CD14-positive monocyte (primary cell): ENCODE measurements at regions not wholly inside any gene's neighbourhood (a gene's known extent, or its start where the extent isn't known, plus 50 kb on each side); places are given as distances from the start of the nearest gene placed in this dataset.

Experiments used
- DNase-seq, 3 donors: peaks; one replicate each; pipeline ENCODE4 v3.0.0-alpha.2; 2011 to 2022
- H2AFZ ChIP-seq: 2 replicates; pipeline ENCODE4 v1.6.0; 2012; ENCODE audit warnings: mild to moderate bottlenecking, low read depth, low read length, inconsistent platforms; ENCODE audit not compliant: insufficient read depth, poor library complexity, severe bottlenecking
- H3K27ac ChIP-seq, 2 donors: 1 replicate in 1 of 2; 2 replicates in 1 of 2; pipeline ENCODE4 v1.5.1; 2012 to 2013; ENCODE audit warnings: low read length in 2 of 2, control low read depth in 1 of 2, inconsistent platforms in 1 of 2, low read depth in 1 of 2, mild to moderate bottlenecking in 1 of 2
- H3K27me3 ChIP-seq, 2 donors: one replicate each; pipeline versions ENCODE4 v1.6.0 to v1.6.1; 2011 to 2013; ENCODE audit warnings: low read length in 2 of 2; ENCODE audit not compliant: control insufficient read depth in 2 of 2, insufficient read depth in 2 of 2
- H3K36me3 ChIP-seq, 2 donors: replicated peaks in 1 of 2; 1 replicate in 1 of 2; 2 replicates in 1 of 2; pipeline versions ENCODE4 v1.5.1 to v1.6.1; 2012 to 2013; ENCODE audit warnings: low read length in 2 of 2, control low read depth in 1 of 2, inconsistent platforms in 1 of 2, mild to moderate bottlenecking in 1 of 2; ENCODE audit not compliant: insufficient read depth in 2 of 2, control insufficient read depth in 1 of 2
- H3K4me1 ChIP-seq, 2 donors: 1 replicate in 1 of 2; 2 replicates in 1 of 2; pipeline versions ENCODE4 v1.5.1 to v1.6.1; 2012 to 2013; ENCODE audit warnings: low read length in 2 of 2, control low read depth in 1 of 2, inconsistent platforms in 1 of 2, mild to moderate bottlenecking in 1 of 2, moderate library complexity in 1 of 2; ENCODE audit not compliant: insufficient read depth in 2 of 2, control insufficient read depth in 1 of 2
- H3K4me2 ChIP-seq: replicated peaks from 2 replicates; pipeline ENCODE3; 2012; ENCODE audit warnings: low read length, moderate library complexity, mild to moderate bottlenecking; ENCODE audit not compliant: poor library complexity, severe bottlenecking; ENCODE audit errors: extremely low read depth
- H3K4me3 ChIP-seq, 3 experiments: fragments of 200-600 bp in 1 of 3; sonication (generic) in 1 of 3; replicated peaks in 1 of 3; 1 replicate in 2 of 3; 2 replicates in 1 of 3; pipeline ENCODE4 v1.5.1; 2011 to 2013; ENCODE audit warnings: low read length in 3 of 3, mild to moderate bottlenecking in 3 of 3, control low read depth in 2 of 3, low read depth in 2 of 3, inconsistent platforms in 1 of 3, moderate library complexity in 1 of 3
- H3K79me2 ChIP-seq: 2 replicates; pipeline ENCODE4 v1.6.0; 2012; ENCODE audit warnings: mild to moderate bottlenecking, control low read depth, inconsistent platforms, low read length, moderate library complexity; ENCODE audit not compliant: insufficient read depth
- H3K9ac ChIP-seq: 2 replicates; pipeline ENCODE4 v1.6.0; 2017; ENCODE audit warnings: low read length, mild to moderate bottlenecking; ENCODE audit not compliant: insufficient read depth, poor library complexity, severe bottlenecking
- H3K9me3 ChIP-seq, 2 donors: replicated peaks in 1 of 2; 1 replicate in 1 of 2; 2 replicates in 1 of 2; pipeline versions ENCODE4 v1.5.1 to v1.6.1; 2012 to 2013; ENCODE audit warnings: low read length in 2 of 2, control low read depth in 1 of 2; ENCODE audit not compliant: control insufficient read depth in 1 of 2, insufficient read depth in 1 of 2
- H4K20me1 ChIP-seq: 2 replicates; pipeline ENCODE4 v1.6.0; 2012; ENCODE audit warnings: mild to moderate bottlenecking, low read length, control low read depth, moderate library complexity; ENCODE audit not compliant: insufficient read depth
- H3K27ac Mint-ChIP-seq, 7 donors: one replicate each; pipeline ENCODE4 v1.8.0; 2020; ENCODE audit warnings: mild to moderate bottlenecking in 7 of 7, mixed read lengths in 7 of 7, moderate library complexity in 6 of 7, inconsistent platforms in 2 of 7
- H3K27me3 Mint-ChIP-seq, 3 donors: one replicate each; pipeline ENCODE4 v1.8.0; 2021 to 2022; ENCODE audit warnings: low read depth in 3 of 3, mild to moderate bottlenecking in 3 of 3, mixed read lengths in 3 of 3, moderate library complexity in 3 of 3, inconsistent platforms in 1 of 3
- H3K36me3 Mint-ChIP-seq, 2 donors: one replicate each; pipeline ENCODE4 v1.8.0; 2020; ENCODE audit warnings: mixed read lengths in 2 of 2, inconsistent platforms in 1 of 2, mild to moderate bottlenecking in 1 of 2
- H3K4me1 Mint-ChIP-seq: one replicate; pipeline ENCODE4 v1.8.0; 2020; ENCODE audit warnings: mild to moderate bottlenecking, mixed read lengths
- H3K4me3 Mint-ChIP-seq, 2 donors: one replicate each; pipeline ENCODE4 v1.8.0; 2020; ENCODE audit warnings: mild to moderate bottlenecking in 2 of 2, mixed read lengths in 2 of 2, moderate library complexity in 1 of 2
- H3K9me3 Mint-ChIP-seq, 7 donors: one replicate each; pipeline ENCODE4 v1.8.0; 2020 to 2022; ENCODE audit warnings: mixed read lengths in 7 of 7, mild to moderate bottlenecking in 6 of 7, moderate library complexity in 6 of 7, inconsistent platforms in 2 of 7
- WGBS: methylation state at CpG from one replicate; pipeline ENCODE4 v1.1.5; 2013; ENCODE audit warnings: missing lambda C conversion rate; ENCODE audit not compliant: insufficient coverage; 5-methylcytosine and 5-hydroxymethylcytosine counted together
- intact Hi-C, 2 donors: fragments of 100-400 bp; cut with micrococcal nuclease; formaldehyde crosslinking; loops; one replicate each; pipeline versions ENCODE4 v1.15.0 to v1.15.1; 2023
- TF ChIP-seq, protein P1 (sequence below): fragments of 200-600 bp; IDR thresholded peaks from one replicate; pipeline ENCODE4 v1.8.0; 2022; ENCODE audit warnings: antibody characterized with exemption, mild to moderate bottlenecking

DNA sequence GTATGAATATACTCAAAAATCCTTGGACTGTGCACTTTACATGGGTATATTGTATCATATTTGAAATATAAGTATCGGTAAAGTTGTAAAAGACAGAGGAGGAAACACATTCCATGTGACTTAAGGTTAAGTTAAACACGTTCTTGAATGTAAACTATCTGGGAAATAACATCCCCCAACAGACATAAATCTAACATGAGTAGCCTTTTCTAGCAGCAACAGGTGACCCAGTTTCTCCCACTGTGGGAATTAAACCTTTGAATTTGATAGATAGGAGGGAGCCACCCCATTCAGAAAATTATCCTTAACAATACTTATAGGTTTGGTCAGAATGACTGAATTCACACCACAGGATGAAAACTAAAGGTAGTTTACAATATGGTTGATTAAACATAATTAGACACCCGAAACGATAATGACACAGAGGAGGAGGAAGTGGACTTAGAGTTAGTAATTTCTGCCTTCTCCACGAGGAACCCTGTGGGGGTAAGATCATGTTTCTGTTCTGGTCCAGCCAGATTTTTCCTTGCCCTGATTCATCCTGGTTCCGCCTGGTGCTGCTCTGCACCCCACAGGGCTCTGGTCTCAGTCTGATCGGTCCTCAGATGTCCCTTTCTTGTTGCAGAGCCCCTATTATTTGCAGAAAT, 84.6 kb upstream of the DNAH5 start:
- H4K20me1 ChIP-seq: no peaks in the 10 kb centered on the region
- Mint-ChIP-seq H3K27me3 (peaks cover 1 to 4% (median 4%) of the 10 kb centered on the region in 3 donors), H3K4me3 (no peak overlapping the region), H3K27ac (no peak overlapping the region), H3K9me3 (peaks cover 0 to 3% (median 0%) of the 10 kb centered on the region in 7 donors), H3K4me1 (no peaks in the 10 kb centered on the region), H3K36me3 (no peaks in the 10 kb centered on the region)
- no peaks in the 10 kb centered on the region for H3K36me3 ChIP-seq
- H3K27ac ChIP-seq: no peak overlapping the region
- 81% methylated on average over 3 of the region's 7 CpGs for WGBS
- intact Hi-C loops: no loop called here
- H3K4me3 ChIP-seq: no peak overlapping the region
- H2AFZ ChIP-seq: no peak overlapping the region
- H3K4me2 ChIP-seq: no peak overlapping the region
- no peaks in the 10 kb centered on the region for H3K79me2 ChIP-seq
- H3K9ac ChIP-seq: no peak overlapping the region
- no peaks in the 10 kb centered on the region for H3K9me3 ChIP-seq
- no peak for DNase-seq
- TF ChIP-seq, protein P1, sequence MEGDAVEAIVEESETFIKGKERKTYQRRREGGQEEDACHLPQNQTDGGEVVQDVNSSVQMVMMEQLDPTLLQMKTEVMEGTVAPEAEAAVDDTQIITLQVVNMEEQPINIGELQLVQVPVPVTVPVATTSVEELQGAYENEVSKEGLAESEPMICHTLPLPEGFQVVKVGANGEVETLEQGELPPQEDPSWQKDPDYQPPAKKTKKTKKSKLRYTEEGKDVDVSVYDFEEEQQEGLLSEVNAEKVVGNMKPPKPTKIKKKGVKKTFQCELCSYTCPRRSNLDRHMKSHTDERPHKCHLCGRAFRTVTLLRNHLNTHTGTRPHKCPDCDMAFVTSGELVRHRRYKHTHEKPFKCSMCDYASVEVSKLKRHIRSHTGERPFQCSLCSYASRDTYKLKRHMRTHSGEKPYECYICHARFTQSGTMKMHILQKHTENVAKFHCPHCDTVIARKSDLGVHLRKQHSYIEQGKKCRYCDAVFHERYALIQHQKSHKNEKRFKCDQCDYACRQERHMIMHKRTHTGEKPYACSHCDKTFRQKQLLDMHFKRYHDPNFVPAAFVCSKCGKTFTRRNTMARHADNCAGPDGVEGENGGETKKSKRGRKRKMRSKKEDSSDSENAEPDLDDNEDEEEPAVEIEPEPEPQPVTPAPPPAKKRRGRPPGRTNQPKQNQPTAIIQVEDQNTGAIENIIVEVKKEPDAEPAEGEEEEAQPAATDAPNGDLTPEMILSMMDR: no peak
- H3K4me1 ChIP-seq: no peaks in the 10 kb centered on the region
- H3K27me3 ChIP-seq: no peaks in the 10 kb centered on the region

DNA sequence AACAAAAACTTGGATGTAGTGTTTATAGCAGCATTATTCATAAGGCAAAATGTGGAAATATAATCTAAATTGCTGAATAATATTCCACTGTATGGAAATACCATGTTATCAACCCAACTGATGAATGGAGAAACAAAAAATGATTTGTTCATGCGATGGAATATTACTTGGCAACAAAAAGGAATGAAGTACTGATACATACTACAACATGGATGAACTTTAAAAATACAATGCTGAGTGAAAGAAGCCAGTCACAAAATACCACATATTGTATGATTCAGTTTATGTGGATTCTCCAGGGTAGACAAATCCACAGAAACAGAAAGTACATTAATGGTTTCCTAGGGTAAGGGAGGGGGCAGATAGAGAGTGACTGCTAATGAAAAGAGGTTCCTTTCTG, 83.7 kb upstream of the DNAH5 start:
- no CpG with 5 or more reads among the region's 1 CpG for whole genome bisulfite sequencing
- Mint-ChIP-seq H3K36me3 (no peaks in the 10 kb centered on the region), H3K4me1 (no peaks in the 10 kb centered on the region), H3K9me3 (peaks cover 0 to 3% (median 0%) of the 10 kb centered on the region in 7 donors), H3K27me3 (peaks cover 1 to 7% (median 5%) of the 10 kb centered on the region in 3 donors), H3K4me3 (no peak overlapping the region), H3K27ac (no peak overlapping the region)
- Histone ChIP-seq H3K9me3 (no peaks in the 10 kb centered on the region), H3K27ac (no peak overlapping the region), H3K36me3 (no peaks in the 10 kb centered on the region), H3K27me3 (no peaks in the 10 kb centered on the region), H4K20me1 (no peaks in the 10 kb centered on the region), H2AFZ (no peak overlapping the region), H3K4me2 (no peak overlapping the region), H3K4me1 (no peaks in the 10 kb centered on the region), H3K4me3 (no peak overlapping the region), H3K9ac (no peak overlapping the region), H3K79me2 (no peaks in the 10 kb centered on the region)
- TF ChIP-seq, protein P1: no peak
- DNase-seq: no peak
- intact Hi-C loops: no loop called here
